NT2/D1 (cell line): ENCODE measurements at regions not wholly inside any gene's neighbourhood (a gene's known extent, or its start where the extent isn't known, plus 50 kb on each side); places are given as distances from the start of the nearest gene placed in this dataset.
"Not testable (repeated sequence)": the region's sequence is repeated elsewhere in the genome, so short reads cannot be mapped to it uniquely, and the experiment has no call there.

Experiments used
- DNase-seq: peaks from one replicate; pipeline ENCODE4 v3.0.0-alpha.2; 2011; ENCODE audit warnings: low read depth, low spot score
- H3K27me3 ChIP-seq: 2 replicates; pipeline ENCODE4 v1.6.0; 2011; ENCODE audit warnings: mild to moderate bottlenecking; ENCODE audit not compliant: insufficient read length, insufficient read depth
- H3K36me3 ChIP-seq: 2 replicates; pipeline ENCODE4 v1.6.1; 2011; ENCODE audit warnings: mild to moderate bottlenecking, low read length, mixed read lengths; ENCODE audit not compliant: insufficient read depth, insufficient read length
- H3K4me1 ChIP-seq: 2 replicates; pipeline ENCODE4 v1.5.1; 2011; ENCODE audit not compliant: insufficient read depth, insufficient read length
- H3K4me3 ChIP-seq: 2 replicates; pipeline ENCODE4 v1.5.1; 2011; ENCODE audit warnings: low read depth; ENCODE audit not compliant: insufficient read length
- H3K9ac ChIP-seq: 2 replicates; pipeline ENCODE4 v1.6.0; 2011; ENCODE audit warnings: low read depth; ENCODE audit not compliant: insufficient read length
- H3K9me3 ChIP-seq: 2 replicates; pipeline ENCODE4 v1.5.1; 2011; ENCODE audit warnings: mild to moderate bottlenecking, low read length; ENCODE audit not compliant: insufficient read depth
- SUZ12 ChIP-seq: IDR thresholded peaks from 2 replicates; pipeline ENCODE4 v1.6.1; 2011; ENCODE audit not compliant: insufficient read length, insufficient read depth; ENCODE audit errors: extremely low read depth
- YY1 ChIP-seq: IDR thresholded peaks from 2 replicates; pipeline ENCODE4 v1.6.1; 2011; ENCODE audit not compliant: insufficient read length, insufficient read depth
- ZNF274 ChIP-seq: IDR thresholded peaks from 2 replicates; pipeline ENCODE4 v1.6.1; 2011; ENCODE audit warnings: mild to moderate bottlenecking, low read depth, low read length

- Histone ChIP-seq H3K4me1 (no peaks in the 10 kb centered on the region), H3K9me3 (no peaks in the 10 kb centered on the region), H3K36me3 (no peaks in the 10 kb centered on the region), H3K4me3 (no peak overlapping the region), H3K9ac (no peak overlapping the region), H3K27me3 (no peaks in the 10 kb centered on the region)
- no peak for TF ChIP-seq YY1
- TF ChIP-seq ZNF274, result no peak
- TF ChIP-seq SUZ12, result no peak
- no peak for DNase-seq
These were observed 128.0 kb upstream of the CACUL1 start for GRCh38 chr10:118882741-118883140.

- DNase-seq, result no peak
- H3K4me3 ChIP-seq, result no peak overlapping the region
- H3K27me3 ChIP-seq, result no peaks in the 10 kb centered on the region
- H3K9ac ChIP-seq, result no peak overlapping the region
- H3K4me1 ChIP-seq, result no peaks in the 10 kb centered on the region
- TF ChIP-seq ZNF274 (no peak), YY1 (no peak), SUZ12 (no peak)
- H3K36me3 ChIP-seq, result no peaks in the 10 kb centered on the region
- no peaks in the 10 kb centered on the region for H3K9me3 ChIP-seq
These were observed 137.3 kb upstream of the NANOS1 start for GRCh38 chr10:118892255-118892654.

GRCh38 chr10:118894891-118895290 lies 134.6 kb upstream of the NANOS1 start:
- H3K36me3 ChIP-seq, H3K9me3 ChIP-seq, H3K27me3 ChIP-seq, H3K4me1 ChIP-seq, H3K4me3 ChIP-seq, DNase-seq, H3K9ac ChIP-seq: not testable (repeated sequence)

GRCh38 chr10:118900617-118901016 lies 128.9 kb upstream of the NANOS1 start:
- H3K9ac ChIP-seq, result no peak overlapping the region
- H3K9me3 ChIP-seq, result no peaks in the 10 kb centered on the region
- DNase-seq, result no peak
- no peaks in the 10 kb centered on the region for H3K27me3 ChIP-seq
- no peak for TF ChIP-seq ZNF274
- H3K4me3 ChIP-seq, result no peak overlapping the region
- H3K36me3 ChIP-seq, result no peaks in the 10 kb centered on the region
- H3K4me1 ChIP-seq, result no peaks in the 10 kb centered on the region

- TF ChIP-seq YY1 (no peak), ZNF274 (no peak), SUZ12 (no peak)
- no peak overlapping the region for H3K4me3 ChIP-seq
- no peak for DNase-seq
These were observed 128.1 kb upstream of the NANOS1 start for GRCh38 chr10:118901380-118901779.

GRCh38 chr10:118901906-118902305 lies 127.6 kb upstream of the NANOS1 start:
- Histone ChIP-seq H3K36me3 (no peaks in the 10 kb centered on the region), H3K27me3 (no peaks in the 10 kb centered on the region), H3K4me3 (no peak overlapping the region), H3K4me1 (no peaks in the 10 kb centered on the region), H3K9me3 (no peaks in the 10 kb centered on the region), H3K9ac (no peak overlapping the region)
- TF ChIP-seq YY1 (no peak), SUZ12 (no peak)
- DNase-seq, result no peak

More at GRCh38 chr10:118901380-118901779, 128.1 kb upstream of the NANOS1 start:
- H3K27me3 ChIP-seq, result no peaks in the 10 kb centered on the region
- H3K9ac ChIP-seq, result no peak overlapping the region
- no peaks in the 10 kb centered on the region for H3K36me3 ChIP-seq
- no peaks in the 10 kb centered on the region for H3K9me3 ChIP-seq
- H3K4me1 ChIP-seq, result no peaks in the 10 kb centered on the region

GRCh38 chr10:118902656-118903055 lies 126.9 kb upstream of the NANOS1 start:
- DNase-seq, H3K4me3 ChIP-seq, H3K9ac ChIP-seq, H3K27me3 ChIP-seq, H3K4me1 ChIP-seq, H3K9me3 ChIP-seq, H3K36me3 ChIP-seq: not testable (repeated sequence)

- Histone ChIP-seq H3K4me3 (no peak overlapping the region), H3K9ac (no peak overlapping the region), H3K4me1 (no peaks in the 10 kb centered on the region), H3K27me3 (no peaks in the 10 kb centered on the region), H3K9me3 (no peaks in the 10 kb centered on the region), H3K36me3 (no peaks in the 10 kb centered on the region)
- TF ChIP-seq SUZ12, result no peak
- TF ChIP-seq ZNF274, result no peak
- TF ChIP-seq YY1, result no peak
- DNase-seq, result no peak
These were observed 126.3 kb upstream of the NANOS1 start for GRCh38 chr10:118903251-118903650.
